ENCODE measurements at regions not wholly inside any gene's neighbourhood (a gene's known extent, or its start where the extent isn't known, plus 50 kb on each side); places are given as distances from the start of the nearest gene placed in this dataset.
A peak's percentile ranks its signal among the peaks of the same experiment; 100 is the strongest.

- Histone ChIP-seq H3K9ac (ENCODE audit: insufficient read length, low read depth) (no peak overlapping the region), H3K27me3 (ENCODE audit: insufficient read depth, insufficient read length) (no peaks in the 10 kb centered on the region), H3K9me3 (ENCODE audit: insufficient read depth, low read length) (peaks cover 6% of the 10 kb centered on the region; the same call in 1 of the 2 replicates), H3K4me1 (ENCODE audit: insufficient read depth, insufficient read length) (peaks cover 21% of the 10 kb centered on the region), H3K36me3 (ENCODE audit: insufficient read depth, insufficient read length, low read length) (no peaks in the 10 kb centered on the region), H3K4me3 (ENCODE audit: insufficient read length, low read depth) (no peak overlapping the region)
- DNase-seq (ENCODE audit: low read depth, low spot score) = no peak
- TF ChIP-seq YY1 (IDR thresholded peaks at IDR 0.05; ENCODE audit: insufficient read depth, insufficient read length) (no peak), SUZ12 (IDR thresholded peaks at IDR 0.05; ENCODE audit: extremely low read depth, insufficient read depth, insufficient read length) (no peak), ZNF274 (IDR thresholded peaks at IDR 0.05; ENCODE audit: low read depth, low read length) (no peak)
Measured at GRCh38 chr16:86949116-86949515, 368.1 kb downstream of the C16orf95 start.

- Histone ChIP-seq H3K4me1 (ENCODE audit: insufficient read depth, insufficient read length) (peaks cover 21% of the 10 kb centered on the region), H3K36me3 (ENCODE audit: insufficient read depth, insufficient read length, low read length) (no peaks in the 10 kb centered on the region), H3K9me3 (ENCODE audit: insufficient read depth, low read length) (peaks cover 6% of the 10 kb centered on the region; the same call in 1 of the 2 replicates), H3K27me3 (ENCODE audit: insufficient read depth, insufficient read length) (no peaks in the 10 kb centered on the region), H3K4me3 (ENCODE audit: insufficient read length, low read depth) (no peak overlapping the region), H3K9ac (ENCODE audit: insufficient read length, low read depth) (no peak overlapping the region)
- TF ChIP-seq SUZ12 (IDR thresholded peaks at IDR 0.05; ENCODE audit: extremely low read depth, insufficient read depth, insufficient read length) (no peak), YY1 (IDR thresholded peaks at IDR 0.05; ENCODE audit: insufficient read depth, insufficient read length) (no peak), ZNF274 (IDR thresholded peaks at IDR 0.05; ENCODE audit: low read depth, low read length) (no peak)
- DNase-seq (ENCODE audit: low read depth, low spot score) = no peak
Measured at GRCh38 chr16:86949630-86950029, 367.6 kb downstream of the C16orf95 start.

DNA sequence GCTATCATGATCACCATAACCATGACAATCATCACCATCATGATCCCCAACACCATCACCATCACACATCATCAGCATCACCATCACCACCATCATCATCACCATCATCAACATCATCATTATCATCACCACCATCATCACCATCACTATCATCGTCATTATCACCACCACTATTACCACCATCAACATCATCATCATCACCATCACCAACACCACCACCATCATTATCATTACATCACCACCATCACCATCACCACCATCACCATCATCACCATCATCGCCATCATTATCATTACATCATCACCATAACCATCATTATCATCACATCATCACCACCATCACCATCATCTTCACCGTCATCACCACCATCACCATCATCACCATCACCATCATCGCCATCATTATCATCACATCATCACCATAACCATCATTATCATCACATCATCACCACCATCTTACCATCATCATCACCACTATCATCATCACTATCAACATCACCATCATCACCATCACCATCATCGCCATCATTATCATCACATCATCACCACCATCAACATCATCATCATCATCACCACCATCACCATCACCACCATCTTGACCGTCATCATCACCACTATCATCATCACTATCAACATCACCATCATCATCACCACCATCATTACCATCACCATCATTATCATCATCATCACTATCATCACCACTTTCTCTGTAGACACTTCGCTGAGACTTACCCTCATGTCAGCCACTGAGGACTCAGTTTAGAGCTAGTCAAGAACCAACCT is 366.0 kb downstream of the C16orf95 start:
- Histone ChIP-seq H3K4me3 (ENCODE audit: insufficient read length, low read depth) (no peak overlapping the region), H3K4me1 (ENCODE audit: insufficient read depth, insufficient read length) (peaks cover 24% of the 10 kb centered on the region), H3K36me3 (ENCODE audit: insufficient read depth, insufficient read length, low read length) (no peaks in the 10 kb centered on the region), H3K9ac (ENCODE audit: insufficient read length, low read depth) (no peak overlapping the region), H3K27me3 (ENCODE audit: insufficient read depth, insufficient read length) (no peaks in the 10 kb centered on the region), H3K9me3 (ENCODE audit: insufficient read depth, low read length) (peaks cover 6% of the 10 kb centered on the region; the same call in 1 of the 2 replicates)
- DNase-seq (ENCODE audit: low read depth, low spot score) = no peak
- no peak for TF ChIP-seq YY1 (IDR thresholded peaks at IDR 0.05; ENCODE audit: insufficient read depth, insufficient read length)
- TF ChIP-seq ZNF274 (IDR thresholded peaks at IDR 0.05; ENCODE audit: low read depth, low read length) = no peak
- no peak for TF ChIP-seq SUZ12 (IDR thresholded peaks at IDR 0.05; ENCODE audit: extremely low read depth, insufficient read depth, insufficient read length)

DNA sequence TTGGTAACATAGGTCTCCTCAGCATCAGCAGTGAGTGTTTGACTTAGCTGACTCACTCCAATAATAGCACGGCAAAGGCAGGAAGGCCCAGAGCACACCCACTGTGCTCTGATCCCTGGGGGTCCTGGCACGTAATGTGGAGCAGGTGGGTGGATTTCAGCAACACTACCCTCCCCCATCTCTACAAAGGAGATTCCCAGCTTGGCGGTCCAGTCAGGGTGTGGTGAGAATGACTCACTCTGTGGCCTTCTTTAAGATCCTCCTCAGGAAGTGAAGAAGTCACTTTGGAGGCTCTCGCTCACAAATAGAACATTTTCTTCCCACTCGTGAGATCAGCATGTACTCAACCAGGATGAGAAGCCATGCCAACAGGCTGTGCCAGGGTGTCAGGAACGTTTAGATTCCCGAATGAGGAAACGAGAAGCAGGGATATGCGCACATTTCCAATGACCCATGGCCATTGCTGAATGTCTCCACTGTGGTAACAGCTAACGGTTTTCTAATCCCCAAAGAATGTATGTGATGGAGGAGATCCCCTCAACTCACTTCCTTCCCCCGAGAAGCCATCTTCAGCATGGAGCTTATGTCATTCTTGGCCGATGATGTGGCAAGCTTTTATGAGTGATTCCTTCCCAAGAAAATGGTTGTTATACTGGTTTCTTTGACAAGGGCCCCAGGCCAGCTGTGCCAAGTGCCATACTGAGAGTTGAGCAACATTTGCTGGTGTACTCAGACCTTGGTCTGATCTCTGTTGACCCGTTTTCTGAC is 365.2 kb downstream of the C16orf95 start:
- no peak for DNase-seq (ENCODE audit: low read depth, low spot score)
- H3K9ac ChIP-seq (ENCODE audit: insufficient read length, low read depth) = no peak overlapping the region
- H3K27me3 ChIP-seq (ENCODE audit: insufficient read depth, insufficient read length) = peaks cover 2% of the 10 kb centered on the region
- H3K9me3 ChIP-seq (ENCODE audit: insufficient read depth, low read length) = peaks cover 6% of the 10 kb centered on the region; the same call in 1 of the 2 replicates
- H3K4me1 ChIP-seq (ENCODE audit: insufficient read depth, insufficient read length) = peaks cover 21% of the 10 kb centered on the region
- no peaks in the 10 kb centered on the region for H3K36me3 ChIP-seq (ENCODE audit: insufficient read depth, insufficient read length, low read length)
- H3K4me3 ChIP-seq (ENCODE audit: insufficient read length, low read depth) = no peak overlapping the region
- TF ChIP-seq YY1 (IDR thresholded peaks at IDR 0.05; ENCODE audit: insufficient read depth, insufficient read length) (no peak), ZNF274 (IDR thresholded peaks at IDR 0.05; ENCODE audit: low read depth, low read length) (no peak), SUZ12 (IDR thresholded peaks at IDR 0.05; ENCODE audit: extremely low read depth, insufficient read depth, insufficient read length) (no peak)

DNA sequence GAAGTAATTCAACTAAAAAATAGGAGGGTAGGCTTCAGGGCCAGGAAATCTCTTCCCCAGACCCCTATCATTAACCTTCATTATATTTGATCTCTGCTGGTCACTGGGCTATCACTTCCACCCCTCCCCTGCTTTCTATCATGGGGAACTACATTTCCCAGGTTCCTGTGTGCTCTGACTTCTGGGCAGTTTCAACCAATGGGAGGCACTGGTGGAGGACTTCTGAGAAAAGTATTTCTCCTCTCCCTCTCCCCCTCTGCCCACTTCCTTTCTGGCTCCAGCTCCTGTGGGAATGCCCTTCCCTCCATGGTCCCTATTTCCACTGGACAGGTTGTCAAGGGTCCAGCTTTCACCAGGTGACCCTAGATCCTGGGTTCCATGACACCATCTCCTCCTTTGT is 364.4 kb downstream of the C16orf95 start:
- Histone ChIP-seq H3K36me3 (ENCODE audit: insufficient read depth, insufficient read length, low read length) (no peaks in the 10 kb centered on the region), H3K9me3 (ENCODE audit: insufficient read depth, low read length) (peaks cover 6% of the 10 kb centered on the region; the same call in 1 of the 2 replicates), H3K4me3 (ENCODE audit: insufficient read length, low read depth) (no peak overlapping the region), H3K4me1 (ENCODE audit: insufficient read depth, insufficient read length) (peaks cover 15% of the 10 kb centered on the region), H3K27me3 (ENCODE audit: insufficient read depth, insufficient read length) (peaks cover 2% of the 10 kb centered on the region), H3K9ac (ENCODE audit: insufficient read length, low read depth) (no peak overlapping the region)
- DNase-seq (ENCODE audit: low read depth, low spot score) = no peak
- TF ChIP-seq YY1 (IDR thresholded peaks at IDR 0.05; ENCODE audit: insufficient read depth, insufficient read length) (no peak), ZNF274 (IDR thresholded peaks at IDR 0.05; ENCODE audit: low read depth, low read length) (no peak), SUZ12 (IDR thresholded peaks at IDR 0.05; ENCODE audit: extremely low read depth, insufficient read depth, insufficient read length) (no peak)

DNA sequence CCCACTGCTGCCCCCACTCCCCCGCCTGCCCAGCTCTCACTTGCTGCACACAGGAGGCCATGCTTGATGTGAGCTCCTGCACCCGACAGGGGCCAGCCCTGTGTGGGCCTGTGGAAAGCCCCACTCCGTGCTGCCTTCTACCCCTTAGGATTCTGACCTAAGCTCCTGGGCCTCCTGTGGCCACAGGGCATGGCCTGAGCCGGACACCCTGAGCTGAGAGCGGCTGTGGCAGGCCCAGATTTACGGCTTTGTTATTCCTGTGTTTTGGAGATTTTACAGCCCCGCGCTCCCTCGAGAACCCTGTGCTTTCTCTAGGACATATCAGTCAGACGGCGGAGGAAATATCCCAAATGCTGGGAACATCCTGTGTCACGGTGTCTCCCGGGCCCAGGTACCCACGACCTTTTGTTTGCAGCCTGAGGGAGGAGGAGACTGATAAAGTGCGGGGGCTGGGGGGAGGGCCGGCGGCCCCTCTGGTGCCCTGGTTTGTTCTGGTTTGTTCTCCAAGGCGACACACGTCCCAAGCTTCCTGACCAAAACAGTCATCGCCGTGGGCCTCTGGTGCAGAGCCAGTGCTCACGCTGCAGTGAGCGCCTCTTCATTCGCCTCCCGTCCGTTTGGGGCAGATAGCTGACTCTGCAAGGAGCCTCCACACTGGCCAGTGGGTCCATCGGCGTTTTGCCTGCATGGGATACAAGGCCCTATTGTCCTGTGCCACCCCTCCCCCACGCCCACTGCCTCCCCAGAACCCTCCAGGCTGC is 363.4 kb downstream of the C16orf95 start:
- peak overlapping the region; percentile 24 for H3K9ac ChIP-seq (ENCODE audit: insufficient read length, low read depth)
- H3K27me3 ChIP-seq (ENCODE audit: insufficient read depth, insufficient read length) = peaks cover 2% of the 10 kb centered on the region
- TF ChIP-seq ZNF274 (IDR thresholded peaks at IDR 0.05; ENCODE audit: low read depth, low read length) (no peak), YY1 (IDR thresholded peaks at IDR 0.05; ENCODE audit: insufficient read depth, insufficient read length) (no peak), SUZ12 (IDR thresholded peaks at IDR 0.05; ENCODE audit: extremely low read depth, insufficient read depth, insufficient read length) (no peak)
- H3K36me3 ChIP-seq (ENCODE audit: insufficient read depth, insufficient read length, low read length) = no peaks in the 10 kb centered on the region
- DNase-seq (ENCODE audit: low read depth, low spot score) = no peak
- H3K4me3 ChIP-seq (ENCODE audit: insufficient read length, low read depth) = no peak overlapping the region
- peaks cover 6% of the 10 kb centered on the region; the same call in 1 of the 2 replicates for H3K9me3 ChIP-seq (ENCODE audit: insufficient read depth, low read length)
- peaks cover 15% of the 10 kb centered on the region for H3K4me1 ChIP-seq (ENCODE audit: insufficient read depth, insufficient read length)
